Thyroid gland (tissue), 4 donors: ENCODE measurements at regions not wholly inside any gene's neighbourhood (a gene's known extent, or its start where the extent isn't known, plus 50 kb on each side); places are given as distances from the start of the nearest gene placed in this dataset.

Source experiments
- DNase-seq, 2 donors: peaks; one replicate each; pipeline ENCODE4 v3.0.0-alpha.2; 2019
- H3K27ac ChIP-seq, 3 donors: fragments of 200-600 bp; sonication (generic); 1 replicate in 2 of 3; 2 replicates in 1 of 3; pipeline ENCODE4 v1.5.1; 2016 to 2019; ENCODE audit warnings: mild to moderate bottlenecking in 1 of 3, moderate library complexity in 1 of 3
- H3K27me3 ChIP-seq: fragments of 200-600 bp; sonication (generic); one replicate; pipeline ENCODE4 v1.5.1; 2019
- H3K36me3 ChIP-seq, 2 donors: fragments of 200-600 bp; sonication (generic); one replicate each; pipeline ENCODE4 v1.5.1; 2016 to 2019
- H3K4me1 ChIP-seq, 2 donors: fragments of 200-600 bp; sonication (generic); one replicate each; pipeline ENCODE4 v1.5.1; 2017 to 2019
- H3K4me3 ChIP-seq, 3 donors: fragments of 200-600 bp; sonication (generic); replicated peaks in 1 of 3; 1 replicate in 2 of 3; 2 replicates in 1 of 3; pipeline ENCODE4 v1.5.1; 2016; ENCODE audit warnings: mild to moderate bottlenecking in 1 of 3
- H3K9me3 ChIP-seq: fragments of 200-600 bp; sonication (generic); one replicate; pipeline ENCODE4 v1.5.1; 2017
- POLR2A ChIP-seq, 2 donors: fragments of 450-650 bp; IDR thresholded peaks; one replicate each; pipeline ENCODE4 v1.6.1; 2017; ENCODE audit warnings: antibody characterized with exemption in 2 of 2, mild to moderate bottlenecking in 2 of 2, moderate library complexity in 1 of 2
- WGBS, 2 donors: methylation state at CpG; one replicate each; pipeline ENCODE4 v1.1.5; 2017; 5-methylcytosine and 5-hydroxymethylcytosine counted together
- intact Hi-C: fragments of 100-400 bp; cut with DNase I; formaldehyde crosslinking; loops from one replicate; pipeline ENCODE4 v1.15.1; 2023
- TF ChIP-seq, protein P1 (sequence below), 6 experiments: fragments of 200-600 bp in 3 of 6; fragments of 450-650 bp in 3 of 6; sonication (generic) in 3 of 6; IDR thresholded peaks; one replicate each; pipeline ENCODE4 v1.5.1; 2016 to 2019; ENCODE audit warnings: antibody characterized with exemption in 6 of 6, mild to moderate bottlenecking in 2 of 6, inconsistent platforms in 1 of 6, moderate library complexity in 1 of 6

DNA sequence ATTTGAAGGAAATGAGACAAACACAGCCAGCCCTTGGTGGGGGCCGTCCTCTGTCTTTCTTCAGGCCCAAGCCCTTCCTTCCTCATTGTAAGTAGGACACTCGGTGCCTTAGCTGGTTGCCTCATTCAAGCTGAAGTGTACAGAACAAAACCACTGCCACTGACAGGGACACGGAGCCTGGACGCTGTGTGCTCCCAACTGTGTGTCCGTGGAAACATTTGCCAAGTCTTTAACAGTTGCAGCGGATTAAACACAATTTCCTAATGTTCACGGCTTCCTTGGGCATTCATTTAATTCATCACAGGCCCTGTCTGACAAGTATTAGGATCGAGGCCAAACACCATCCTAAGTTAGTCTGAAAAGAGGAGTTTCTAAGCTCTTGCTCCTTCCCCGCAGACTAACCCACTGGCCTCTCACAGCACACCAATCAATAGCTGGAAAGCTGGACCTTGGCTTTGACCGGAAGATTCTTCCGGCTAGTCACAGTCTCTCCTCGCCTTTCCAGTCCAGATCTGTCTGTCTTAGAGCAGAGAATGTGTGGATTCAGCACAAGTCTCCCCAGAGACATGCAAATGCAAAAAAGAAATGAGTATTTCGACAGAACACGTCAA is 68.7 kb upstream of the ACSL3 start:
- DNase-seq = peak in 1 of 2 donors; percentile 23
- H3K36me3 ChIP-seq = no peaks in the 10 kb centered on the region
- H3K27me3 ChIP-seq = no peaks in the 10 kb centered on the region
- no peak for TF ChIP-seq POLR2A (IDR thresholded peaks at IDR 0.05)
- TF ChIP-seq, protein P1, sequence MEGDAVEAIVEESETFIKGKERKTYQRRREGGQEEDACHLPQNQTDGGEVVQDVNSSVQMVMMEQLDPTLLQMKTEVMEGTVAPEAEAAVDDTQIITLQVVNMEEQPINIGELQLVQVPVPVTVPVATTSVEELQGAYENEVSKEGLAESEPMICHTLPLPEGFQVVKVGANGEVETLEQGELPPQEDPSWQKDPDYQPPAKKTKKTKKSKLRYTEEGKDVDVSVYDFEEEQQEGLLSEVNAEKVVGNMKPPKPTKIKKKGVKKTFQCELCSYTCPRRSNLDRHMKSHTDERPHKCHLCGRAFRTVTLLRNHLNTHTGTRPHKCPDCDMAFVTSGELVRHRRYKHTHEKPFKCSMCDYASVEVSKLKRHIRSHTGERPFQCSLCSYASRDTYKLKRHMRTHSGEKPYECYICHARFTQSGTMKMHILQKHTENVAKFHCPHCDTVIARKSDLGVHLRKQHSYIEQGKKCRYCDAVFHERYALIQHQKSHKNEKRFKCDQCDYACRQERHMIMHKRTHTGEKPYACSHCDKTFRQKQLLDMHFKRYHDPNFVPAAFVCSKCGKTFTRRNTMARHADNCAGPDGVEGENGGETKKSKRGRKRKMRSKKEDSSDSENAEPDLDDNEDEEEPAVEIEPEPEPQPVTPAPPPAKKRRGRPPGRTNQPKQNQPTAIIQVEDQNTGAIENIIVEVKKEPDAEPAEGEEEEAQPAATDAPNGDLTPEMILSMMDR (IDR thresholded peaks at IDR 0.05) = no peak
- intact Hi-C loops = loop anchor here (10.0 kb wide), 1 partner anchor 87 kb away; no protein-coding TSS in a partner anchor
- H3K9me3 ChIP-seq = no peaks in the 10 kb centered on the region
- H3K4me1 ChIP-seq = peaks cover 0 to 4% of the 10 kb centered on the region in 2 donors
- no peak overlapping the region for H3K4me3 ChIP-seq
- H3K27ac ChIP-seq = peak overlapping the region in 1 of 3 donors; percentile 37
- WGBS, 2 donors = 72 to 74% methylated on average over 14 of the region's 14 CpGs

DNA sequence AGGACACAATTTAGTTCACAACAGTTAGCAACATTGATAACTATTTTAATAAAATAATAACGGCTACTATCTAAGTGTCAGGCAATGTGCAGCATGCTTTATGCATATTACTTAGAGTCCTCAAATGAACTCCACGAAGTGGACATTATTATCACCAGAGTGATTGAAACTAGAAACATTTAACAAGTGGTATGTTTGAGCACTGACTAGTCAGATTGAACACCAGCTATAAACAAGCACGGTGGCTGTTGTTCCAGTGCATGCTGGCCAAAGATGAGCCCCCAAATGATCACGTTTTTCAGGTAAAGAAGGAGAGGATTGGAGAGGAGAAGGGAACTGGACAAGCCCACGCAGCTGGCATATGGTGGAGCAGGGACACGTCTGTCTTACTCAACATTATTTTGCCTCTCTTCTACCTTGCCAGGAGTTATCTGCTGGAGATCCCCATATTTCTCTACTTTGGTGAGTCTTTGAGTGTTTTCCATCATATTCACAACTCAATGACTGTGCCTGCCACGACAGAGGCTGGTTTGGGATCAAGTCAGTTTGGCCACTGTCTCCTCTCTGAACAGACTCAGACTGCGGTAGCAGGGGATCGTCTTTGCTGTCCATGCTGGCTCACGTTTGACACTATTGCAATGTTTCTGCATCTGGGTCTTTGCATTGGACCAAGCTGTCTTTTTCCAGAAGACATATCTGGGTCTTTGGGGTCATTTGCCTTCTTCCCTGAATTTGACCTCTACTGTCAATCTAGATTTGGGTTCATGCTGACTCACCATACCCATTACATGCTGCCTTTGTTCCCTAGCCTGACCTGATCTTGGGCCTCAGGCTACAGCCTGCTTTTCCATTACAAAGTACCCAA is 66.0 kb upstream of the ACSL3 start:
- Histone ChIP-seq H3K27ac (no peak overlapping the region), H3K9me3 (no peaks in the 10 kb centered on the region), H3K4me3 (no peak overlapping the region), H3K36me3 (no peaks in the 10 kb centered on the region), H3K4me1 (peaks cover 10 to 16% of the 10 kb centered on the region in 2 donors), H3K27me3 (no peaks in the 10 kb centered on the region)
- no peak for DNase-seq
- intact Hi-C loops = loop anchor here (10.0 kb wide), 1 partner anchor 90 kb away; no protein-coding TSS in a partner anchor
- TF ChIP-seq, protein P1 (IDR thresholded peaks at IDR 0.05) = no peak
- TF ChIP-seq POLR2A (IDR thresholded peaks at IDR 0.05) = no peak
- WGBS, 2 donors = 81 to 83% methylated on average over 10 of the region's 10 CpGs

DNA sequence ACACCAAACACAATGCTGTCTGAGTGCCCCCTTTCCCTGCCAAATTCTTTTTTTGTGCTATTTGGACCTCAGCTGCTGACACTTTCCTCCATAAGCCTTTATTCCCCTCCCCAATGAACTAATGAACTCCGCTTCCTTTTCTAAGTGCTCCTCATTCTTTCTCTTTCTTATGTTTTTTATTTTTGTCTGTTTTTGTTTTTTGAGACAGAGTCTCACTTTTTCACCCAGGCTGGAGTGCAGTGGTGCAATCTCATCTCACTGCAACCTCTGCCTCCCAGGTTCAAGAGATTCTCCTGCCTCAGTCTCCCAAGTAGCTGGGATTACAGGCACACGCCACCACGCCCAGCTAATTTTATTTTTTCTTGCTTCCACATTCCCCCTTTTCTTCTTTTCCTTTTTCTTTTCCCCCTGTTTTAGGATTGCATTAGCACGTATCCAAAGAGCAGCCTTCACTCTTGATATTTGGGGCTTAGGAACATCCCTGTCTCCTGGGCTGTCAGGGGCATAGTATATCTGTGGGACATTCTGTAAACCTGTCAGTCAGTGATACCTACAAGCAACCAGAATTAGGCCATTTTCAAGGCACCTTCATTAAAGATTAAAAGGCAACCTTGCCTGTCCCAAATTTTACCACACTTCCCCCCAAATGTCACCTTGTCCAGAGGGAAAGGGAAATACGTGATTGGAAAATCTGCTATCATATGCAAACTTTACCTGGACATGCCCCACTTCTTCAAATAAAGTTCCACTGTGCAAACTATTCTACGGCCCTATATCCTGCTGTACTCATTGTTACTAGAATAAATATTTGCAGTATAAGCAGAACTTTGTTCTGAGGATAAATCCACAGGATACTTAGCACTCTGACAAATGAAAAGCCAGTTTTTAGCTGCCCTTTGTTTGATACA is 65.1 kb upstream of the ACSL3 start:
- H3K4me1 ChIP-seq = peaks cover 16 to 21% of the 10 kb centered on the region in 2 donors
- TF ChIP-seq, protein P1 (IDR thresholded peaks at IDR 0.05) = no peak
- no peak for TF ChIP-seq POLR2A (IDR thresholded peaks at IDR 0.05)

DNA sequence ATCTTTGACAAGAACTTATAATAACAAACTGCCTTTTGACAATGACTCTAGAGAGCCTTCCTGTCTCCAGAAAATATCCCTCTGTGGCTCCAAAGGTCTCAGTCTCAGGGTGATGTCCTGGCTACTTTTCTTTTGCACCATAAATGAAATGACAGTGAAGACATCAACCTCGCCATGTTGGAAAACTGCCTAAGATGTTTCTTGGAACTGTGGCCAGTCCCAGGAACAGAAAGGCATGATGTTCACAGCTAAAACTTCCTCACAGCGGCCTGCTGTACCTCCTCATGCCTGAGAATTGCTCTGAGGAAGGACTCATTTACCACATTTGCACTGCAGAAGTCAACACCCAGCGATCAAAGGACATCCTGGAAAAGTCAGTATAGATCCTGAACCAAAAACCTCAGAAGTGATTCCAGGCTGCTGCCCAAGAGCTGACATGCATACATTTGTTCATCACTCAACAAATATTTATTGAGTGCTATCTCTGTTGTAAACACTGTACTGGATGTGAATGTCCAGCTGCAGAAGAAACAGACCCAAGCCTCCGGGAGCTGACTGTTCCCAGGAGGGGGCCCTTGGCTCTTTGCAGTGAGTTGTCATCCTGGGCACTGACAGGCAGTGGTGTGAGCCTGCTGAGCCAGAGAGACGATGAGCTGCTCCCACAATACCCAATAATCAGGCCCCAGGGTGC is 64.3 kb upstream of the ACSL3 start:
- no peaks in the 10 kb centered on the region for H3K9me3 ChIP-seq
- no peaks in the 10 kb centered on the region for H3K36me3 ChIP-seq
- intact Hi-C loops = loop anchor here (10.0 kb wide), 1 partner anchor 92 kb away; no protein-coding TSS in a partner anchor
- H3K27ac ChIP-seq = no peak overlapping the region
- DNase-seq = no peak
- 60 to 71% methylated on average over 5 of the region's 5 CpGs for WGBS, 2 donors
- peaks cover 19 to 21% of the 10 kb centered on the region in 2 donors for H3K4me1 ChIP-seq
- TF ChIP-seq, protein P1 (IDR thresholded peaks at IDR 0.05) = no peak
- TF ChIP-seq POLR2A (IDR thresholded peaks at IDR 0.05) = no peak
- H3K27me3 ChIP-seq = no peaks in the 10 kb centered on the region
- no peak overlapping the region for H3K4me3 ChIP-seq

More for the DNA sequence above, 65.1 kb upstream of the ACSL3 start:
- Histone ChIP-seq H3K9me3 (no peaks in the 10 kb centered on the region), H3K36me3 (no peaks in the 10 kb centered on the region), H3K27ac (no peak overlapping the region), H3K27me3 (no peaks in the 10 kb centered on the region), H3K4me3 (no peak overlapping the region)
- 89 to 94% methylated on average over 6 of the region's 6 CpGs for WGBS, 2 donors
- intact Hi-C loops = loop anchor here (10.0 kb wide), 1 partner anchor 91 kb away; no protein-coding TSS in a partner anchor
- no peak for DNase-seq
